ENCODE measurements at regions not wholly inside any gene's neighbourhood (a gene's known extent, or its start where the extent isn't known, plus 50 kb on each side); places are given as distances from the start of the nearest gene placed in this dataset.
"Not testable (repeated sequence)": the region's sequence is repeated elsewhere in the genome, so short reads cannot be mapped to it uniquely, and the experiment has no call there.

- DNase-seq (ENCODE audit: low read depth, low spot score) = no peak
These were observed 617.3 kb upstream of the LRATD1 start for GRCh38 chr2:14015113-14015630.

GRCh38 chr2:14016289-14016955 is 616.1 kb upstream of the LRATD1 start:
- no peak for DNase-seq (ENCODE audit: low read depth, low spot score)

- DNase-seq (ENCODE audit: low read depth, low spot score) = no peak
These were observed 613.9 kb upstream of the LRATD1 start for GRCh38 chr2:14018620-14019019.

GRCh38 chr2:14023558-14023957 is 609.0 kb upstream of the LRATD1 start:
- DNase-seq (ENCODE audit: low read depth, low spot score) = no peak

GRCh38 chr2:14039134-14039533 is 593.4 kb upstream of the LRATD1 start:
- no peak for DNase-seq (ENCODE audit: low read depth, low spot score)

- DNase-seq (ENCODE audit: low read depth, low spot score) = no peak
These were observed 585.0 kb upstream of the LRATD1 start for GRCh38 chr2:14047491-14047890.

- DNase-seq (ENCODE audit: low read depth, low spot score) = no peak
These were observed 581.1 kb upstream of the LRATD1 start for GRCh38 chr2:14051401-14051800.

- DNase-seq (ENCODE audit: low read depth, low spot score) = no peak
These were observed 579.4 kb upstream of the LRATD1 start for GRCh38 chr2:14053105-14053504.

GRCh38 chr2:14064346-14064745 is 568.2 kb upstream of the LRATD1 start:
- DNase-seq (ENCODE audit: low read depth, low spot score) = no peak

- DNase-seq (ENCODE audit: low read depth, low spot score) = no peak
These were observed 560.2 kb upstream of the LRATD1 start for GRCh38 chr2:14072338-14072737.

- DNase-seq (ENCODE audit: low read depth, low spot score) = no peak
These were observed 557.8 kb upstream of the LRATD1 start for GRCh38 chr2:14074691-14075090.

- DNase-seq (ENCODE audit: low read depth, low spot score) = no peak
These were observed 552.9 kb upstream of the LRATD1 start for GRCh38 chr2:14079576-14079975.

- no peak for DNase-seq (ENCODE audit: low read depth, low spot score)
These were observed 551.0 kb upstream of the LRATD1 start for GRCh38 chr2:14081521-14081920.

GRCh38 chr2:14082640-14083039 is 549.9 kb upstream of the LRATD1 start:
- DNase-seq (ENCODE audit: low read depth, low spot score) = no peak

- DNase-seq (ENCODE audit: low read depth, low spot score) = no peak
These were observed 537.9 kb upstream of the LRATD1 start for GRCh38 chr2:14094592-14094991.

- DNase-seq (ENCODE audit: low read depth, low spot score) = not testable (repeated sequence)
These were observed 533.4 kb upstream of the LRATD1 start for GRCh38 chr2:14099101-14099500.

GRCh38 chr2:14114275-14114674 is 518.2 kb upstream of the LRATD1 start:
- no peak for DNase-seq (ENCODE audit: low read depth, low spot score)

GRCh38 chr2:14120376-14120775 is 512.1 kb upstream of the LRATD1 start:
- no peak for DNase-seq (ENCODE audit: low read depth, low spot score)

GRCh38 chr2:14123436-14124103 is 508.9 kb upstream of the LRATD1 start:
- no peak for DNase-seq (ENCODE audit: low read depth, low spot score)

GRCh38 chr2:14125624-14126293 is 506.8 kb upstream of the LRATD1 start:
- no peak for DNase-seq (ENCODE audit: low read depth, low spot score)

GRCh38 chr2:14126846-14127245 is 505.7 kb upstream of the LRATD1 start:
- no peak for DNase-seq (ENCODE audit: low read depth, low spot score)

GRCh38 chr2:14127765-14128164 is 504.8 kb upstream of the LRATD1 start:
- no peak for DNase-seq (ENCODE audit: low read depth, low spot score)

GRCh38 chr2:14132386-14132785 is 500.1 kb upstream of the LRATD1 start:
- DNase-seq (ENCODE audit: low read depth, low spot score) = no peak

All from pulmonary artery endothelial cell (primary cell).